Thyroid gland (tissue), 4 donors: ENCODE measurements at regions not wholly inside any gene's neighbourhood (a gene's known extent, or its start where the extent isn't known, plus 50 kb on each side); places are given as distances from the start of the nearest gene placed in this dataset.

Experiments
- POLR2A ChIP-seq, 2 donors: fragments of 450-650 bp; IDR thresholded peaks; one replicate each; pipeline ENCODE4 v1.6.1; 2017; ENCODE audit warnings: antibody characterized with exemption in 2 of 2, mild to moderate bottlenecking in 2 of 2, moderate library complexity in 1 of 2
- TF ChIP-seq, protein P1 (sequence below), 6 experiments: fragments of 200-600 bp in 3 of 6; fragments of 450-650 bp in 3 of 6; sonication (generic) in 3 of 6; IDR thresholded peaks; one replicate each; pipeline ENCODE4 v1.5.1; 2016 to 2019; ENCODE audit warnings: antibody characterized with exemption in 6 of 6, mild to moderate bottlenecking in 2 of 6, inconsistent platforms in 1 of 6, moderate library complexity in 1 of 6

DNA sequence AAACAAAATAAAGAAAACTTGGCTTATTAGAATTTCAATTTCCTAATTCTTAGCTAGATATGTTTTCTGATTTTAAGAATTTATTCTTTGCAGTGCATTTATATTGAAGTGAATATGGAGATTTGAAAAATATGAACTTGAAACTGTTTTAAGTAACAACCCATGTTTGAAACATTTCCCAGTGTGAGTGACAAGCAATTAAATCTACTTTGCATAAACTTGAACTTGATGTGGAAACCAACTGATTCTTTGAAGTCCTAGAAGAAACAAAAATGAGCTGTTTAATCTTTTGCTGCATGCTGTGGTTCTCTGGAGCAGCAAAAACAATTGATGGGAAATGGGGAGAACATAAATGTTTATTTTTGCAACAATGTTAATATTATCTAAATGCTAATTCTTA lies 430.2 kb downstream of the ARL4A start:
- TF ChIP-seq, protein P1, sequence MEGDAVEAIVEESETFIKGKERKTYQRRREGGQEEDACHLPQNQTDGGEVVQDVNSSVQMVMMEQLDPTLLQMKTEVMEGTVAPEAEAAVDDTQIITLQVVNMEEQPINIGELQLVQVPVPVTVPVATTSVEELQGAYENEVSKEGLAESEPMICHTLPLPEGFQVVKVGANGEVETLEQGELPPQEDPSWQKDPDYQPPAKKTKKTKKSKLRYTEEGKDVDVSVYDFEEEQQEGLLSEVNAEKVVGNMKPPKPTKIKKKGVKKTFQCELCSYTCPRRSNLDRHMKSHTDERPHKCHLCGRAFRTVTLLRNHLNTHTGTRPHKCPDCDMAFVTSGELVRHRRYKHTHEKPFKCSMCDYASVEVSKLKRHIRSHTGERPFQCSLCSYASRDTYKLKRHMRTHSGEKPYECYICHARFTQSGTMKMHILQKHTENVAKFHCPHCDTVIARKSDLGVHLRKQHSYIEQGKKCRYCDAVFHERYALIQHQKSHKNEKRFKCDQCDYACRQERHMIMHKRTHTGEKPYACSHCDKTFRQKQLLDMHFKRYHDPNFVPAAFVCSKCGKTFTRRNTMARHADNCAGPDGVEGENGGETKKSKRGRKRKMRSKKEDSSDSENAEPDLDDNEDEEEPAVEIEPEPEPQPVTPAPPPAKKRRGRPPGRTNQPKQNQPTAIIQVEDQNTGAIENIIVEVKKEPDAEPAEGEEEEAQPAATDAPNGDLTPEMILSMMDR (IDR thresholded peaks at IDR 0.05): no peak
- no peak for TF ChIP-seq POLR2A (IDR thresholded peaks at IDR 0.05)
